ENCODE measurements at regions not wholly inside any gene's neighbourhood (a gene's known extent, or its start where the extent isn't known, plus 50 kb on each side); places are given as distances from the start of the nearest gene placed in this dataset.

DNA sequence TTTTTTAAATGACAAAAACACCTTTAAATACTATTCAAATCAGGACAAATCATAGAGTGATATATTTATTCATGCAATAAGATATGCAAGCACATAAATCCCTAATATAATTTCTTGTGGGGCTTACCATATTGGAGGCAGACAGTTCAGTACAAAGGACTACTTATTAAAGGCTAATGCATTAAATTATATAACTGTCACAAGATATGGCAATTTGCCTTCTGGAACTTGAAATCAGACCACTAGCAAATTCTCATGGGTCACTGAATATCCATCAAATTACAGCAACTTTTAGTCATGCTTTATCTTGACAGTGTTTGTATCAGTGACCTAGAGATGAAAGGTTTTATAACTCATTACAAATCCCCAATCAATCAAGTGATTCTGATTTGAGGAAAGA lies 54.1 kb upstream of the NCAM2 start:
- in situ Hi-C loops (cut with HindIII; ENCODE audit: low pct_unique_long_range_greater_than_20kb, low sequenced_read_pairs), result no loop called here
- DNase-seq (ENCODE audit: low read depth in 1 of 2, low spot score in 1 of 2), result no peak
- TF ChIP-seq JUND (IDR thresholded peaks at IDR 0.05; ENCODE audit: low read depth), result no peak

- no peak for DNase-seq (ENCODE audit: low read depth in 1 of 2, low spot score in 1 of 2)
- in situ Hi-C loops (cut with HindIII; ENCODE audit: low pct_unique_long_range_greater_than_20kb, low sequenced_read_pairs), result no loop called here
- TF ChIP-seq JUND (IDR thresholded peaks at IDR 0.05; ENCODE audit: low read depth), result no peak
Observed at GRCh38 chr21:20946701-20947100, 51.5 kb upstream of the NCAM2 start.
